PC-9 (cell line): ENCODE measurements at regions not wholly inside any gene's neighbourhood (a gene's known extent, or its start where the extent isn't known, plus 50 kb on each side); places are given as distances from the start of the nearest gene placed in this dataset.

Experiments used
- BruUV-seq: library from RNA; stranded (reverse); fragments of 400-500 nt; replicated peaks from 2 replicates; lab custom pipeline; 2021; lab: Mats Ljungman, UMichigan
- CTCF ChIA-PET: fragments of 300-600 bp; sonication (Branson Sonifier 250); formaldehyde crosslinking; loops from one replicate; lab custom pipeline; 2022; ENCODE audit warnings: antibody characterized with exemption; lab: Charles Lee
- POLR2A ChIA-PET: fragments of 300-600 bp; sonication (Branson Sonifier 250); formaldehyde crosslinking; loops from one replicate; lab custom pipeline; 2022; ENCODE audit warnings: antibody characterized with exemption; ENCODE audit not compliant: unreplicated experiment; lab: Charles Lee
- DNase-seq, 2 experiments: peaks; one replicate each; pipeline versions ENCODE4 v3.0.0 to v3.0.0-alpha.2; 2015 to 2022; ENCODE audit warnings: mixed read lengths in 1 of 2
- H2AFZ ChIP-seq: fragments of 200-600 bp; sonication (generic); 2 replicates; pipeline ENCODE4 v1.8.1; 2017; ENCODE audit warnings: antibody characterized with exemption
- H3F3A ChIP-seq: fragments of 200-600 bp; sonication (generic); 2 replicates; pipeline ENCODE4 v1.8.1; 2017; ENCODE audit warnings: antibody characterized with exemption, mild to moderate bottlenecking, low read depth; ENCODE audit not compliant: insufficient read depth
- H3K27ac ChIP-seq: fragments of 200-600 bp; sonication (generic); 2 replicates; pipeline ENCODE4 v1.6.1; 2016; ENCODE audit warnings: mixed run types
- H3K27me3 ChIP-seq: fragments of 200-600 bp; sonication (generic); 2 replicates; pipeline ENCODE4 v1.6.1; 2016; ENCODE audit warnings: low read depth, mixed run types; ENCODE audit not compliant: insufficient read depth
- H3K36me3 ChIP-seq: fragments of 200-600 bp; sonication (generic); 2 replicates; pipeline ENCODE4 v1.6.1; 2016; ENCODE audit warnings: low read depth, mixed run types
- H3K4me1 ChIP-seq: fragments of 200-600 bp; sonication (generic); replicated peaks from 2 replicates; pipeline ENCODE4 v1.6.1; 2016; ENCODE audit warnings: mixed run types; ENCODE audit not compliant: insufficient read depth
- H3K4me2 ChIP-seq: fragments of 200-600 bp; sonication (generic); 2 replicates; pipeline ENCODE4 v1.6.1; 2017; ENCODE audit warnings: mixed run types
- H3K4me3 ChIP-seq: fragments of 200-600 bp; sonication (generic); 2 replicates; pipeline ENCODE4 v1.6.1; 2016; ENCODE audit warnings: mixed run types
- H3K79me2 ChIP-seq: fragments of 200-600 bp; sonication (generic); 2 replicates; pipeline ENCODE4 v1.6.1; 2017; ENCODE audit warnings: low read depth, mixed run types
- H3K9me2 ChIP-seq: fragments of 200-600 bp; sonication (generic); 2 replicates; pipeline ENCODE4 v1.8.1; 2017; ENCODE audit warnings: mild to moderate bottlenecking; ENCODE audit not compliant: insufficient read depth
- H3K9me3 ChIP-seq: fragments of 200-600 bp; sonication (generic); 2 replicates; pipeline ENCODE4 v1.8.1; 2016; ENCODE audit warnings: low read depth; ENCODE audit not compliant: insufficient read depth
- H4K20me1 ChIP-seq: fragments of 200-600 bp; sonication (generic); 2 replicates; pipeline ENCODE4 v1.8.1; 2017; ENCODE audit not compliant: insufficient read depth
- CTCF ChIP-seq: fragments of 200-600 bp; sonication (generic); conservative IDR thresholded peaks from 2 replicates; pipeline ENCODE4 v1.6.1; 2017; ENCODE audit warnings: mixed run types, antibody characterized with exemption, mild to moderate bottlenecking, moderate library complexity
- EZH2 ChIP-seq: fragments of 200-600 bp; sonication (generic); IDR thresholded peaks from 2 replicates; pipeline ENCODE4 v1.8.0; 2017; ENCODE audit warnings: antibody characterized with exemption, low read depth
- intact Hi-C: fragments of 100-400 bp; cut with micrococcal nuclease; formaldehyde crosslinking; loops from one replicate; pipeline ENCODE4 v1.10.0; 2022; ENCODE audit not compliant: unreplicated experiment

- no peaks in the 10 kb centered on the region for H3K27me3 ChIP-seq
- POLR2A ChIA-PET: no interaction called here
- TF ChIP-seq CTCF: no peak
- no peak for TF ChIP-seq EZH2
- no peaks in the 10 kb centered on the region for H3K9me3 ChIP-seq
- no peaks in the 10 kb centered on the region for H3K36me3 ChIP-seq
- H3K4me3 ChIP-seq: no peak overlapping the region
- H2AFZ ChIP-seq: no peak overlapping the region
- no peak for DNase-seq
- H3K27ac ChIP-seq: no peak overlapping the region
- no peaks in the 10 kb centered on the region for H3K9me2 ChIP-seq
- H3K79me2 ChIP-seq: no peaks in the 10 kb centered on the region
- H3K4me2 ChIP-seq: no peak overlapping the region
- CTCF ChIA-PET: no interaction called here
- BruUV-seq: no TSS peak
- no peaks in the 10 kb centered on the region for H3F3A ChIP-seq
- H3K4me1 ChIP-seq: no peaks in the 10 kb centered on the region
- intact Hi-C loops: no loop called here
- H4K20me1 ChIP-seq: no peaks in the 10 kb centered on the region
These were observed 363.4 kb upstream of the TMPO start for GRCh38 chr12:98151984-98152383.

GRCh38 chr12:98154850-98155249 is 360.5 kb upstream of the TMPO start:
- Histone ChIP-seq H3K9me2 (no peaks in the 10 kb centered on the region), H3K4me1 (no peaks in the 10 kb centered on the region), H4K20me1 (no peaks in the 10 kb centered on the region), H3F3A (no peaks in the 10 kb centered on the region), H3K4me2 (no peak overlapping the region), H3K4me3 (no peak overlapping the region), H3K79me2 (no peaks in the 10 kb centered on the region), H3K27ac (no peak overlapping the region), H3K9me3 (no peaks in the 10 kb centered on the region), H3K27me3 (no peaks in the 10 kb centered on the region), H3K36me3 (no peaks in the 10 kb centered on the region), H2AFZ (no peak overlapping the region)
- TF ChIP-seq CTCF: 0 out of 2 replicates have a peak, but pooled peaks have one; percentile 28
- TF ChIP-seq EZH2: no peak
- intact Hi-C loops: no loop called here
- no TSS peak for BruUV-seq
- ChIA-PET POLR2A (no interaction called here), CTCF (no interaction called here)
- no peak for DNase-seq

- intact Hi-C loops: no loop called here
- no peaks in the 10 kb centered on the region for H3K4me1 ChIP-seq
- no peaks in the 10 kb centered on the region for H3K36me3 ChIP-seq
- ChIA-PET POLR2A (no interaction called here), CTCF (no interaction called here)
- H3K79me2 ChIP-seq: no peaks in the 10 kb centered on the region
- no peaks in the 10 kb centered on the region for H3K27me3 ChIP-seq
- H3K9me3 ChIP-seq: no peaks in the 10 kb centered on the region
- H3K9me2 ChIP-seq: no peaks in the 10 kb centered on the region
- no peak for TF ChIP-seq CTCF
- no peak for TF ChIP-seq EZH2
- H3K27ac ChIP-seq: no peak overlapping the region
- H4K20me1 ChIP-seq: no peaks in the 10 kb centered on the region
- no TSS peak for BruUV-seq
- H2AFZ ChIP-seq: no peak overlapping the region
- H3F3A ChIP-seq: no peaks in the 10 kb centered on the region
- DNase-seq: no peak
- no peak overlapping the region for H3K4me2 ChIP-seq
- H3K4me3 ChIP-seq: no peak overlapping the region
These were observed 358.7 kb upstream of the TMPO start for GRCh38 chr12:98156697-98157096.
